Neuronal stem cell (in vitro differentiated cells): ENCODE measurements at regions not wholly inside any gene's neighbourhood (a gene's known extent, or its start where the extent isn't known, plus 50 kb on each side); places are given as distances from the start of the nearest gene placed in this dataset.
A peak's percentile ranks its signal among the peaks of the same experiment; 100 is the strongest.

Experiments used
- DNase-seq: peaks from one replicate; pipeline ENCODE4 v3.0.0-alpha.2; 2013; ENCODE audit warnings: low spot score
- H2AFZ ChIP-seq: one replicate; pipeline ENCODE4 v1.6.1; 2013; ENCODE audit warnings: mild to moderate bottlenecking, low read length, inconsistent platforms
- H2AK5ac ChIP-seq: 2 replicates; pipeline ENCODE4 v1.6.1; 2013; ENCODE audit warnings: low read depth, mild to moderate bottlenecking, inconsistent platforms, low read length, moderate library complexity, mixed read lengths
- H2BK120ac ChIP-seq: 2 replicates; pipeline ENCODE4 v1.6.1; 2013; ENCODE audit warnings: low read depth, mild to moderate bottlenecking, inconsistent platforms, low read length, moderate library complexity, mixed read lengths
- H2BK12ac ChIP-seq: one replicate; pipeline ENCODE4 v1.6.1; 2013; ENCODE audit warnings: low read length, inconsistent platforms
- H2BK15ac ChIP-seq: 2 replicates; pipeline ENCODE4 v1.6.1; 2013; ENCODE audit warnings: mild to moderate bottlenecking, low read length, inconsistent platforms, mixed read lengths
- H2BK5ac ChIP-seq: one replicate; pipeline ENCODE4 v1.6.1; 2013; ENCODE audit warnings: inconsistent platforms, mild to moderate bottlenecking, low read length, moderate library complexity
- H3K14ac ChIP-seq: one replicate; pipeline ENCODE4 v1.6.1; 2013; ENCODE audit warnings: low read length, inconsistent platforms
- H3K18ac ChIP-seq: 2 replicates; pipeline ENCODE4 v1.6.1; 2013; ENCODE audit warnings: low read length, inconsistent platforms
- H3K23ac ChIP-seq: 2 replicates; pipeline ENCODE4 v1.6.1; 2013; ENCODE audit warnings: low read depth, mild to moderate bottlenecking, mixed read lengths, low read length, inconsistent platforms; ENCODE audit not compliant: poor library complexity
- H3K27ac ChIP-seq: replicated peaks from 3 replicates; pipeline ENCODE4 v1.5.1; 2013; ENCODE audit warnings: low read length, inconsistent platforms
- H3K27me3 ChIP-seq, 3 experiments: 2 replicates each; pipeline ENCODE4 v1.6.1; 2013; ENCODE audit warnings: low read length in 3 of 3, mild to moderate bottlenecking in 2 of 3, inconsistent platforms in 1 of 3, low read depth in 1 of 3, mixed read lengths in 1 of 3, moderate library complexity in 1 of 3; ENCODE audit not compliant: control insufficient read depth in 3 of 3, insufficient read depth in 3 of 3
- H3K36me3 ChIP-seq, 2 donors: replicated peaks in 1 of 2; 2 replicates each; pipeline ENCODE4 v1.6.1; 2013; ENCODE audit warnings: low read length in 2 of 2; ENCODE audit not compliant: control insufficient read depth in 2 of 2, insufficient read depth in 2 of 2
- H3K4ac ChIP-seq: 2 replicates; pipeline ENCODE4 v1.6.1; 2013; ENCODE audit warnings: inconsistent platforms, mild to moderate bottlenecking, low read length, moderate library complexity
- H3K4me1 ChIP-seq, 2 donors: 1 replicate in 1 of 2; 2 replicates in 1 of 2; pipeline ENCODE4 v1.6.1; 2013; ENCODE audit warnings: low read length in 2 of 2, low read depth in 1 of 2; ENCODE audit not compliant: control insufficient read depth in 2 of 2, insufficient read depth in 1 of 2
- H3K4me2 ChIP-seq: one replicate; pipeline ENCODE4 v1.6.1; 2013; ENCODE audit warnings: mild to moderate bottlenecking, low read length, inconsistent platforms; ENCODE audit not compliant: insufficient read depth, poor library complexity, severe bottlenecking
- H3K4me3 ChIP-seq, 2 donors: 2 replicates each; pipeline ENCODE4 v1.5.1; 2013; ENCODE audit warnings: low read length in 2 of 2, mild to moderate bottlenecking in 2 of 2, inconsistent platforms in 1 of 2, moderate library complexity in 1 of 2
- H3K79me1 ChIP-seq: one replicate; pipeline ENCODE4 v1.6.1; 2013; ENCODE audit warnings: low read depth, mild to moderate bottlenecking, inconsistent platforms, low read length, moderate library complexity
- H3K9ac ChIP-seq: one replicate; pipeline ENCODE4 v1.6.1; 2013; ENCODE audit warnings: mild to moderate bottlenecking, low read depth, low read length, inconsistent platforms; ENCODE audit not compliant: poor library complexity
- H3K9me3 ChIP-seq, 2 donors: replicated peaks in 1 of 2; 2 replicates each; pipeline versions ENCODE3 to v1.6.1; 2013; ENCODE audit warnings: low read length in 2 of 2, mild to moderate bottlenecking in 2 of 2, inconsistent platforms in 1 of 2, low read depth in 1 of 2, mixed read lengths in 1 of 2, moderate library complexity in 1 of 2; ENCODE audit not compliant: control insufficient read depth in 2 of 2, insufficient read depth in 1 of 2
- H4K8ac ChIP-seq: one replicate; pipeline ENCODE4 v1.6.1; 2013; ENCODE audit warnings: low read depth, mild to moderate bottlenecking, inconsistent platforms, low read length, moderate library complexity
- H4K91ac ChIP-seq: one replicate; pipeline ENCODE4 v1.6.1; 2013; ENCODE audit warnings: low read length, low read depth, mild to moderate bottlenecking, inconsistent platforms; ENCODE audit not compliant: poor library complexity
- WGBS, 2 donors: extraction: QIAGEN DNeasy Blood & Tissue Kit; methylation state at CpG; one replicate each; pipeline ENCODE4 v1.1.7; 2013; ENCODE audit warnings: missing lambda C conversion rate in 2 of 2, mixed read lengths in 1 of 2; ENCODE audit not compliant: insufficient read length in 2 of 2, insufficient replicate concordance in 1 of 2; ENCODE audit errors: extremely low coverage in 2 of 2; 5-methylcytosine and 5-hydroxymethylcytosine counted together

GRCh38 chr9:113674436-113674835 is 201.7 kb upstream of the ZNF618 start:
- Histone ChIP-seq H3K36me3 (no peaks in the 10 kb centered on the region), H3K4me1 (no peaks in the 10 kb centered on the region), H4K91ac (no peak overlapping the region), H3K9me3 (peaks cover 0 to 1% of the 10 kb centered on the region in 2 donors), H2BK15ac (no peak overlapping the region), H3K14ac (no peak overlapping the region), H2BK12ac (no peak overlapping the region), H2AK5ac (no peak overlapping the region), H3K18ac (no peak overlapping the region), H3K4me2 (no peak overlapping the region), H3K4me3 (no peak overlapping the region), H3K9ac (no peak overlapping the region), H2BK5ac (no peak overlapping the region), H3K27ac (no peak overlapping the region), H4K8ac (no peak overlapping the region), H3K4ac (no peak overlapping the region), H3K79me1 (peaks cover 2% of the 10 kb centered on the region), H2BK120ac (no peak overlapping the region), H3K23ac (no peak overlapping the region), H3K27me3 (peaks cover 0 to 31% (median 2%) of the 10 kb centered on the region in 3 experiments), H2AFZ (no peak overlapping the region)
- no CpG with 5 or more reads among the region's 6 CpGs for WGBS, 2 donors
- DNase-seq = no peak

DNA sequence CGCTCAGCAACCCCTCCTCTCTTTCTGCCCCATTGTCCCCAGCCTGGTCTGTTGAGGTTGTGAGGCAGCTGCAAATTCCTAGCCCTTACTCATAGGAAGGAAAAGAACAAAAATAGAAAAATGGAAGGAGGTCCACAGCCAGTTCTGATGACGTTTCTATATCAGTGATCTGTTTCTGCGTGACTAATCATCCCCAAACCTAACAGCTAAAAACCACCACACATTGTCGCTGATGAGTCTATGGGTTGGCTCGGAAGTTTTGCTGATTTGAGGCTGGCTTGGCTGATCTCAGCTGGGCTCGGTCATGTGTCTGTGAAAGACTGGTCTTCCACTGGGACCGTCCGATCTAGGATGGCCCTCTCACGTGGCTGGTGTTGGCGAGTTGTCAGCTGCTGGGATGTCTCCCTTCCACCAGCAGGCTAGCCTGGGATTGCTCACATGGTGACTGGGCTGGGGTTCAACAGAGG is 200.6 kb upstream of the ZNF618 start:
- H3K79me1 ChIP-seq = peaks cover 2% of the 10 kb centered on the region
- no peak overlapping the region for H3K23ac ChIP-seq
- H2BK120ac ChIP-seq = no peak overlapping the region
- peaks cover 0 to 31% (median 2%) of the 10 kb centered on the region in 3 experiments for H3K27me3 ChIP-seq
- no peak overlapping the region for H3K18ac ChIP-seq
- H3K27ac ChIP-seq = no peak overlapping the region
- no peak overlapping the region for H3K4me2 ChIP-seq
- WGBS, 2 donors = no CpG with 5 or more reads among the region's 10 CpGs
- no peak overlapping the region for H4K8ac ChIP-seq
- H2AK5ac ChIP-seq = no peak overlapping the region
- H3K36me3 ChIP-seq = no peaks in the 10 kb centered on the region
- DNase-seq = no peak
- H2BK5ac ChIP-seq = no peak overlapping the region
- H3K9ac ChIP-seq = no peak overlapping the region
- no peak overlapping the region for H4K91ac ChIP-seq
- H3K4me3 ChIP-seq = no peak overlapping the region
- no peak overlapping the region for H2BK15ac ChIP-seq
- no peaks in the 10 kb centered on the region for H3K4me1 ChIP-seq
- H2BK12ac ChIP-seq = no peak overlapping the region
- no peak overlapping the region for H3K14ac ChIP-seq
- no peak overlapping the region for H3K4ac ChIP-seq
- H3K9me3 ChIP-seq = no peaks in the 10 kb centered on the region
- H2AFZ ChIP-seq = no peak overlapping the region

- no CpG with 5 or more reads among the region's 9 CpGs for WGBS, 2 donors
- H3K9me3 ChIP-seq = no peaks in the 10 kb centered on the region
- peak overlapping the region; percentile 64 for H2BK15ac ChIP-seq
- no peak overlapping the region for H3K4me3 ChIP-seq
- H3K9ac ChIP-seq = no peak overlapping the region
- no peak overlapping the region for H2AFZ ChIP-seq
- no peak overlapping the region for H4K91ac ChIP-seq
- no peaks in the 10 kb centered on the region for H3K36me3 ChIP-seq
- H3K27ac ChIP-seq = no peak overlapping the region
- H2BK5ac ChIP-seq = no peak overlapping the region
- H3K4me1 ChIP-seq = no peaks in the 10 kb centered on the region
- H3K14ac ChIP-seq = no peak overlapping the region
- H3K23ac ChIP-seq = no peak overlapping the region
- no peak for DNase-seq
- H3K4me2 ChIP-seq = no peak overlapping the region
- peaks cover 2% of the 10 kb centered on the region for H3K79me1 ChIP-seq
- H4K8ac ChIP-seq = no peak overlapping the region
- H3K27me3 ChIP-seq = peaks cover 0 to 30% (median 2%) of the 10 kb centered on the region in 3 experiments
- no peak overlapping the region for H2BK12ac ChIP-seq
- peak overlapping the region; percentile 74 for H3K18ac ChIP-seq
- H2BK120ac ChIP-seq = no peak overlapping the region
- no peak overlapping the region for H3K4ac ChIP-seq
- no peak overlapping the region for H2AK5ac ChIP-seq
These were observed 199.1 kb upstream of the ZNF618 start for GRCh38 chr9:113677057-113677456.

DNA sequence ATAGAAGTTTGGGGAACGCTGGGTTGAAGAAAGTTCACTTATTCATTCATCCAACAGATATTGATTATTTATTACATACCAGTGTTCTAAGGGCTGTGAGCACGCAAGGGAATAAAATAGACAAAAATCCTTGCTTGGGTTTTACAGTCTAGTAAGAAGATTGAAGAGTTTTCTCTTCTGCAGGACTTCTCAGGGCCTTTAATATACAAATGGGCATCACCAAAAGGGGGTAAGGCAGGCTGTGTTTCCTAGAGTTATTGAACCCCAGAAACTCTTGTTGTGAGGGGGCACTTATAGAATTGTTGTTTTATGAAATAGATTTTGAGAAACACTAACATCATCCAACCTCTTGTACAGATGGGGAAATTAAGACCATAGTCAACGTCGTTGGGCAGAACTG is 198.5 kb upstream of the ZNF618 start:
- no CpG with 5 or more reads among the region's 4 CpGs for WGBS, 2 donors

More for the DNA sequence above, 198.5 kb upstream of the ZNF618 start:
- H2AFZ ChIP-seq = no peak overlapping the region
- H4K8ac ChIP-seq = no peak overlapping the region
- H2BK15ac ChIP-seq = no peak overlapping the region
- H3K79me1 ChIP-seq = peaks cover 2% of the 10 kb centered on the region
- H4K91ac ChIP-seq = no peak overlapping the region
- H3K4me3 ChIP-seq = no peak overlapping the region
- no peak overlapping the region for H3K27ac ChIP-seq
- H3K9ac ChIP-seq = no peak overlapping the region
- H3K36me3 ChIP-seq = no peaks in the 10 kb centered on the region
- no peak overlapping the region for H3K4me2 ChIP-seq
- DNase-seq = no peak
- H3K14ac ChIP-seq = no peak overlapping the region
- H3K4ac ChIP-seq = no peak overlapping the region
- no peaks in the 10 kb centered on the region for H3K4me1 ChIP-seq
- no peak overlapping the region for H2AK5ac ChIP-seq
- no peaks in the 10 kb centered on the region for H3K9me3 ChIP-seq
- no peak overlapping the region for H2BK120ac ChIP-seq
- H2BK5ac ChIP-seq = no peak overlapping the region
- peaks cover 0 to 27% (median 2%) of the 10 kb centered on the region in 3 experiments for H3K27me3 ChIP-seq
- H3K23ac ChIP-seq = no peak overlapping the region
- no peak overlapping the region for H2BK12ac ChIP-seq
- no peak overlapping the region for H3K18ac ChIP-seq
